Ishikawa (cell line): ENCODE measurements at regions not wholly inside any gene's neighbourhood (a gene's known extent, or its start where the extent isn't known, plus 50 kb on each side); places are given as distances from the start of the nearest gene placed in this dataset.

Experiments used
- EP300 ChIP-seq: IDR thresholded peaks from 2 replicates; pipeline ENCODE4 v1.6.1; 2012; ENCODE audit warnings: borderline replicate concordance
- FOXM1 ChIP-seq: IDR thresholded peaks from 2 replicates; pipeline ENCODE4 v1.6.1; 2012; ENCODE audit warnings: low read depth, borderline replicate concordance
- TF ChIP-seq, protein P1 (sequence below): IDR thresholded peaks from 2 replicates; pipeline ENCODE4 v1.6.1; 2012
- TF ChIP-seq, protein P2 (sequence below): IDR thresholded peaks from 2 replicates; pipeline ENCODE4 v1.6.1; 2012; ENCODE audit warnings: low read depth, mild to moderate bottlenecking

DNA sequence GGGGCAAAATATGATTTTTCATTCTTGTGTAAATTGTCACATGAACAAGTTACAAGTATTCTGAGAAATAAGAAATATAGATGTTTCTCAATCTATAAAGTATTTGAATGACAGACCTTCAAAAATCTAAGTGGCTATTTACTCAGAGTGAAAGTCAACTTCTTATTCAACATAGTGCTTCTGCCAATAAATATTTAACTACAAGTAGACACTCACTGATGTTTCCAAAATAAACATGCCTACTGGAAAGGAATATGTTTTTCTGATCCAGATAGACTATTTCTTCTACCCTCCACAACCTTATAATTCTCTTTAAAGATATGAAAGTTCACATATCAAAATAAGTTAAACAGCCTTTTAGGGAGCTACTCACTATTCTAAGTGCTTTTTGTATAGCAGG is 296.3 kb downstream of the DSC3 start:
- TF ChIP-seq EP300 (no peak), FOXM1 (no peak)
- TF ChIP-seq, protein P1, sequence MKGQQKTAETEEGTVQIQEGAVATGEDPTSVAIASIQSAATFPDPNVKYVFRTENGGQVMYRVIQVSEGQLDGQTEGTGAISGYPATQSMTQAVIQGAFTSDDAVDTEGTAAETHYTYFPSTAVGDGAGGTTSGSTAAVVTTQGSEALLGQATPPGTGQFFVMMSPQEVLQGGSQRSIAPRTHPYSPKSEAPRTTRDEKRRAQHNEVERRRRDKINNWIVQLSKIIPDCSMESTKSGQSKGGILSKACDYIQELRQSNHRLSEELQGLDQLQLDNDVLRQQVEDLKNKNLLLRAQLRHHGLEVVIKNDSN, result no peak
- TF ChIP-seq, protein P2, sequence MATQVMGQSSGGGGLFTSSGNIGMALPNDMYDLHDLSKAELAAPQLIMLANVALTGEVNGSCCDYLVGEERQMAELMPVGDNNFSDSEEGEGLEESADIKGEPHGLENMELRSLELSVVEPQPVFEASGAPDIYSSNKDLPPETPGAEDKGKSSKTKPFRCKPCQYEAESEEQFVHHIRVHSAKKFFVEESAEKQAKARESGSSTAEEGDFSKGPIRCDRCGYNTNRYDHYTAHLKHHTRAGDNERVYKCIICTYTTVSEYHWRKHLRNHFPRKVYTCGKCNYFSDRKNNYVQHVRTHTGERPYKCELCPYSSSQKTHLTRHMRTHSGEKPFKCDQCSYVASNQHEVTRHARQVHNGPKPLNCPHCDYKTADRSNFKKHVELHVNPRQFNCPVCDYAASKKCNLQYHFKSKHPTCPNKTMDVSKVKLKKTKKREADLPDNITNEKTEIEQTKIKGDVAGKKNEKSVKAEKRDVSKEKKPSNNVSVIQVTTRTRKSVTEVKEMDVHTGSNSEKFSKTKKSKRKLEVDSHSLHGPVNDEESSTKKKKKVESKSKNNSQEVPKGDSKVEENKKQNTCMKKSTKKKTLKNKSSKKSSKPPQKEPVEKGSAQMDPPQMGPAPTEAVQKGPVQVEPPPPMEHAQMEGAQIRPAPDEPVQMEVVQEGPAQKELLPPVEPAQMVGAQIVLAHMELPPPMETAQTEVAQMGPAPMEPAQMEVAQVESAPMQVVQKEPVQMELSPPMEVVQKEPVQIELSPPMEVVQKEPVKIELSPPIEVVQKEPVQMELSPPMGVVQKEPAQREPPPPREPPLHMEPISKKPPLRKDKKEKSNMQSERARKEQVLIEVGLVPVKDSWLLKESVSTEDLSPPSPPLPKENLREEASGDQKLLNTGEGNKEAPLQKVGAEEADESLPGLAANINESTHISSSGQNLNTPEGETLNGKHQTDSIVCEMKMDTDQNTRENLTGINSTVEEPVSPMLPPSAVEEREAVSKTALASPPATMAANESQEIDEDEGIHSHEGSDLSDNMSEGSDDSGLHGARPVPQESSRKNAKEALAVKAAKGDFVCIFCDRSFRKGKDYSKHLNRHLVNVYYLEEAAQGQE, result no peak
